OCI-LY1 (cell line): ENCODE measurements at regions not wholly inside any gene's neighbourhood (a gene's known extent, or its start where the extent isn't known, plus 50 kb on each side); places are given as distances from the start of the nearest gene placed in this dataset.

ENCODE experiments used
- H2AFZ ChIP-seq: fragments of 200-600 bp; sonication (generic), shearing (Covaris generic); 2 replicates; pipeline ENCODE4 v1.6.0; 2014; ENCODE audit warnings: antibody characterized with exemption, mild to moderate bottlenecking, low read length
- H3F3A ChIP-seq: fragments of 200-600 bp; sonication (generic), shearing (Covaris generic); 2 replicates; pipeline ENCODE4 v1.6.0; 2014; ENCODE audit warnings: mild to moderate bottlenecking, antibody characterized with exemption, low read length, moderate library complexity; ENCODE audit not compliant: insufficient read depth
- H3K27ac ChIP-seq: fragments of 200-600 bp; sonication (generic); 2 replicates; pipeline ENCODE4 v1.5.1; 2014; ENCODE audit warnings: low read length, mixed run types, mild to moderate bottlenecking, low read depth; ENCODE audit not compliant: poor library complexity, severe bottlenecking
- H3K27me3 ChIP-seq: fragments of 200-600 bp; sonication (generic); 2 replicates; pipeline ENCODE4 v1.6.0; 2014; ENCODE audit warnings: antibody characterized with exemption, mild to moderate bottlenecking, low read length, moderate library complexity; ENCODE audit not compliant: insufficient read depth
- H3K36me3 ChIP-seq: fragments of 200-600 bp; sonication (generic); 2 replicates; pipeline ENCODE4 v1.6.1; 2014; ENCODE audit warnings: mild to moderate bottlenecking, antibody characterized with exemption, low read length, moderate library complexity, mixed read lengths; ENCODE audit not compliant: insufficient read depth
- H3K4me1 ChIP-seq: fragments of 200-600 bp; sonication (generic); 2 replicates; pipeline ENCODE4 v1.5.1; 2014; ENCODE audit warnings: mild to moderate bottlenecking, low read length, moderate library complexity; ENCODE audit not compliant: insufficient read depth, severe bottlenecking
- H3K4me2 ChIP-seq: fragments of 200-600 bp; sonication (generic), shearing (Covaris generic); 2 replicates; pipeline ENCODE4 v1.6.1; 2014; ENCODE audit warnings: low read length
- H3K4me3 ChIP-seq: fragments of 200-600 bp; sonication (generic); 2 replicates; pipeline ENCODE4 v1.5.1; 2014; ENCODE audit warnings: low read length, low read depth, mild to moderate bottlenecking, mixed read lengths; ENCODE audit not compliant: poor library complexity, severe bottlenecking
- H3K79me2 ChIP-seq: fragments of 200-600 bp; shearing (Covaris generic); 2 replicates; pipeline ENCODE4 v1.6.1; 2016; ENCODE audit warnings: mixed run types, low read length, mixed read lengths; ENCODE audit not compliant: insufficient read depth
- H3K9ac ChIP-seq: fragments of 200-600 bp; sonication (generic), shearing (Covaris generic); 2 replicates; pipeline ENCODE4 v1.6.1; 2014; ENCODE audit warnings: mild to moderate bottlenecking, low read length, mixed read lengths
- H3K9me2 ChIP-seq: fragments of 200-600 bp; sonication (generic), shearing (Covaris generic); 2 replicates; pipeline ENCODE4 v1.6.1; 2014; ENCODE audit warnings: low read depth, mild to moderate bottlenecking, low read length, mixed read lengths
- H3K9me3 ChIP-seq: fragments of 200-600 bp; shearing (Covaris generic); 2 replicates; pipeline ENCODE4 v1.6.1; 2014; ENCODE audit warnings: low read length, mixed read lengths
- H4K20me1 ChIP-seq: fragments of 200-600 bp; sonication (generic), shearing (Covaris generic); 2 replicates; pipeline ENCODE4 v1.6.0; 2016; ENCODE audit warnings: mild to moderate bottlenecking, low read length; ENCODE audit not compliant: insufficient read depth
- CTCF ChIP-seq: fragments of 200-600 bp; sonication (generic), shearing (Covaris generic); IDR thresholded peaks from 2 replicates; pipeline ENCODE4 v1.5.1; 2017; ENCODE audit warnings: mild to moderate bottlenecking, antibody characterized with exemption, low read length, moderate library complexity, mixed read lengths
- EZH2 ChIP-seq: fragments of 200-600 bp; sonication (generic), shearing (Covaris generic); IDR thresholded peaks from 2 replicates; pipeline ENCODE4 v1.8.0; 2017; ENCODE audit warnings: borderline replicate concordance, mixed run types, mild to moderate bottlenecking, antibody characterized with exemption, low read length, moderate library complexity, mixed read lengths

- no peaks in the 10 kb centered on the region for H4K20me1 ChIP-seq
- no peak overlapping the region for H3K4me3 ChIP-seq
- H3K4me2 ChIP-seq = no peak overlapping the region; the same call in 1 of the 2 replicates
- H3K27me3 ChIP-seq = no peaks in the 10 kb centered on the region
- H3F3A ChIP-seq = no peaks in the 10 kb centered on the region
- H2AFZ ChIP-seq = no peak overlapping the region
- TF ChIP-seq EZH2 (no peak), CTCF (no peak)
- no peaks in the 10 kb centered on the region for H3K9me3 ChIP-seq
- H3K36me3 ChIP-seq = no peaks in the 10 kb centered on the region
- no peak overlapping the region for H3K27ac ChIP-seq
- no peaks in the 10 kb centered on the region for H3K4me1 ChIP-seq
- no peaks in the 10 kb centered on the region for H3K9me2 ChIP-seq
- no peaks in the 10 kb centered on the region for H3K79me2 ChIP-seq
- H3K9ac ChIP-seq = no peak overlapping the region
Observed at GRCh38 chr4:44916411-44916810, 190.1 kb upstream of the GNPDA2 start.

DNA sequence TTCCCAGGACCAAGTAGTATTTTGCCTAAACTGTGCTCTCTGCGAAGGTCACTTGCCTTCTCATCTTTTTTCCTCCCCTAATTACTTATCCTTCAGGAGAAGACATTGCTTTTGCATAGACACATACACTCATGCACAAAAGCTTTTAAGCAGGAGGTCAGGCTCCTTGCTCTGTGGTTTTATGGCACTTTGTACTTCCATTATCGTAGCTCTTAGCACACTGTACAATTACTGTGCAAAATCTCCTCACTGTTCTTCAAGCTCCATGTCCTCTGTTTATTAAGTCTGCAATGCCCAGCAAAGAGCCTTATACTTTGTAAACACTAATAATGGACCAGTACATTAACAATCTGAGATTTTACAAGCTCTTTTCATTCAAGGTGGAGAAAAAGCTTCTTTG, 188.4 kb upstream of the GNPDA2 start:
- TF ChIP-seq EZH2 (no peak), CTCF (no peak)
- H3K4me1 ChIP-seq = no peaks in the 10 kb centered on the region

GRCh38 chr4:44914223-44914622, 187.9 kb upstream of the GNPDA2 start:
- Histone ChIP-seq H3K79me2 (no peaks in the 10 kb centered on the region), H3K9me3 (no peaks in the 10 kb centered on the region), H3K9ac (no peak overlapping the region), H3K27ac (no peak overlapping the region), H3K4me1 (no peaks in the 10 kb centered on the region), H3K9me2 (no peaks in the 10 kb centered on the region), H4K20me1 (no peaks in the 10 kb centered on the region), H3K4me2 (no peak overlapping the region), H2AFZ (no peak overlapping the region), H3K36me3 (no peaks in the 10 kb centered on the region), H3K27me3 (no peaks in the 10 kb centered on the region), H3F3A (no peaks in the 10 kb centered on the region), H3K4me3 (no peak overlapping the region)
- no peak for TF ChIP-seq EZH2
- TF ChIP-seq CTCF = no peak

More for the DNA sequence above, 188.4 kb upstream of the GNPDA2 start:
- no peak overlapping the region for H2AFZ ChIP-seq
- no peaks in the 10 kb centered on the region for H3K27me3 ChIP-seq
- H3K9ac ChIP-seq = no peak overlapping the region
- no peaks in the 10 kb centered on the region for H3K9me2 ChIP-seq
- H3K79me2 ChIP-seq = no peaks in the 10 kb centered on the region
- no peak overlapping the region for H3K4me2 ChIP-seq
- no peak overlapping the region for H3K4me3 ChIP-seq
- no peaks in the 10 kb centered on the region for H3F3A ChIP-seq
- no peak overlapping the region for H3K27ac ChIP-seq
- no peaks in the 10 kb centered on the region for H3K9me3 ChIP-seq
- no peaks in the 10 kb centered on the region for H4K20me1 ChIP-seq
- no peaks in the 10 kb centered on the region for H3K36me3 ChIP-seq
